ENCODE measurements at regions not wholly inside any gene's neighbourhood (a gene's known extent, or its start where the extent isn't known, plus 50 kb on each side); places are given as distances from the start of the nearest gene placed in this dataset.

DNA sequence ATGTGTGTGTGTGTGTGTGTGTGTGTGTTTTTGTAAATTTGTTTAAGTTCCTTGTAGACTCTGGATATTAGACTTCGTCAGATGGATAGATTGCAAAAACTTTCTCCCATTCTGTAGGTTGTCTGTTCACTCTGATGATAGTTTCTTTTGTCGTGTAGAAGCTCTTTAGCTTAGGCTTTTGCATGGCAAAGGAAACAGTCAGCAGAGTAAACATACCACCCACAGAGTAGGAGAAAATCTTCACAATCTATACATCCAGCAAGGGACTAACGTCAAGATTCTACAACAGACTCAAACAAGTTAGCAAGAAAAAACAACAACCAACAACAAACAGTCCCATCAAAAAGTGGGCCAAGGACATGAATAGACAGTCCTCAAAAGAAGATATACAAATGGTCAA, 336.7 kb upstream of the ATP5MC3 start (continued):
- TF ChIP-seq, protein P1, sequence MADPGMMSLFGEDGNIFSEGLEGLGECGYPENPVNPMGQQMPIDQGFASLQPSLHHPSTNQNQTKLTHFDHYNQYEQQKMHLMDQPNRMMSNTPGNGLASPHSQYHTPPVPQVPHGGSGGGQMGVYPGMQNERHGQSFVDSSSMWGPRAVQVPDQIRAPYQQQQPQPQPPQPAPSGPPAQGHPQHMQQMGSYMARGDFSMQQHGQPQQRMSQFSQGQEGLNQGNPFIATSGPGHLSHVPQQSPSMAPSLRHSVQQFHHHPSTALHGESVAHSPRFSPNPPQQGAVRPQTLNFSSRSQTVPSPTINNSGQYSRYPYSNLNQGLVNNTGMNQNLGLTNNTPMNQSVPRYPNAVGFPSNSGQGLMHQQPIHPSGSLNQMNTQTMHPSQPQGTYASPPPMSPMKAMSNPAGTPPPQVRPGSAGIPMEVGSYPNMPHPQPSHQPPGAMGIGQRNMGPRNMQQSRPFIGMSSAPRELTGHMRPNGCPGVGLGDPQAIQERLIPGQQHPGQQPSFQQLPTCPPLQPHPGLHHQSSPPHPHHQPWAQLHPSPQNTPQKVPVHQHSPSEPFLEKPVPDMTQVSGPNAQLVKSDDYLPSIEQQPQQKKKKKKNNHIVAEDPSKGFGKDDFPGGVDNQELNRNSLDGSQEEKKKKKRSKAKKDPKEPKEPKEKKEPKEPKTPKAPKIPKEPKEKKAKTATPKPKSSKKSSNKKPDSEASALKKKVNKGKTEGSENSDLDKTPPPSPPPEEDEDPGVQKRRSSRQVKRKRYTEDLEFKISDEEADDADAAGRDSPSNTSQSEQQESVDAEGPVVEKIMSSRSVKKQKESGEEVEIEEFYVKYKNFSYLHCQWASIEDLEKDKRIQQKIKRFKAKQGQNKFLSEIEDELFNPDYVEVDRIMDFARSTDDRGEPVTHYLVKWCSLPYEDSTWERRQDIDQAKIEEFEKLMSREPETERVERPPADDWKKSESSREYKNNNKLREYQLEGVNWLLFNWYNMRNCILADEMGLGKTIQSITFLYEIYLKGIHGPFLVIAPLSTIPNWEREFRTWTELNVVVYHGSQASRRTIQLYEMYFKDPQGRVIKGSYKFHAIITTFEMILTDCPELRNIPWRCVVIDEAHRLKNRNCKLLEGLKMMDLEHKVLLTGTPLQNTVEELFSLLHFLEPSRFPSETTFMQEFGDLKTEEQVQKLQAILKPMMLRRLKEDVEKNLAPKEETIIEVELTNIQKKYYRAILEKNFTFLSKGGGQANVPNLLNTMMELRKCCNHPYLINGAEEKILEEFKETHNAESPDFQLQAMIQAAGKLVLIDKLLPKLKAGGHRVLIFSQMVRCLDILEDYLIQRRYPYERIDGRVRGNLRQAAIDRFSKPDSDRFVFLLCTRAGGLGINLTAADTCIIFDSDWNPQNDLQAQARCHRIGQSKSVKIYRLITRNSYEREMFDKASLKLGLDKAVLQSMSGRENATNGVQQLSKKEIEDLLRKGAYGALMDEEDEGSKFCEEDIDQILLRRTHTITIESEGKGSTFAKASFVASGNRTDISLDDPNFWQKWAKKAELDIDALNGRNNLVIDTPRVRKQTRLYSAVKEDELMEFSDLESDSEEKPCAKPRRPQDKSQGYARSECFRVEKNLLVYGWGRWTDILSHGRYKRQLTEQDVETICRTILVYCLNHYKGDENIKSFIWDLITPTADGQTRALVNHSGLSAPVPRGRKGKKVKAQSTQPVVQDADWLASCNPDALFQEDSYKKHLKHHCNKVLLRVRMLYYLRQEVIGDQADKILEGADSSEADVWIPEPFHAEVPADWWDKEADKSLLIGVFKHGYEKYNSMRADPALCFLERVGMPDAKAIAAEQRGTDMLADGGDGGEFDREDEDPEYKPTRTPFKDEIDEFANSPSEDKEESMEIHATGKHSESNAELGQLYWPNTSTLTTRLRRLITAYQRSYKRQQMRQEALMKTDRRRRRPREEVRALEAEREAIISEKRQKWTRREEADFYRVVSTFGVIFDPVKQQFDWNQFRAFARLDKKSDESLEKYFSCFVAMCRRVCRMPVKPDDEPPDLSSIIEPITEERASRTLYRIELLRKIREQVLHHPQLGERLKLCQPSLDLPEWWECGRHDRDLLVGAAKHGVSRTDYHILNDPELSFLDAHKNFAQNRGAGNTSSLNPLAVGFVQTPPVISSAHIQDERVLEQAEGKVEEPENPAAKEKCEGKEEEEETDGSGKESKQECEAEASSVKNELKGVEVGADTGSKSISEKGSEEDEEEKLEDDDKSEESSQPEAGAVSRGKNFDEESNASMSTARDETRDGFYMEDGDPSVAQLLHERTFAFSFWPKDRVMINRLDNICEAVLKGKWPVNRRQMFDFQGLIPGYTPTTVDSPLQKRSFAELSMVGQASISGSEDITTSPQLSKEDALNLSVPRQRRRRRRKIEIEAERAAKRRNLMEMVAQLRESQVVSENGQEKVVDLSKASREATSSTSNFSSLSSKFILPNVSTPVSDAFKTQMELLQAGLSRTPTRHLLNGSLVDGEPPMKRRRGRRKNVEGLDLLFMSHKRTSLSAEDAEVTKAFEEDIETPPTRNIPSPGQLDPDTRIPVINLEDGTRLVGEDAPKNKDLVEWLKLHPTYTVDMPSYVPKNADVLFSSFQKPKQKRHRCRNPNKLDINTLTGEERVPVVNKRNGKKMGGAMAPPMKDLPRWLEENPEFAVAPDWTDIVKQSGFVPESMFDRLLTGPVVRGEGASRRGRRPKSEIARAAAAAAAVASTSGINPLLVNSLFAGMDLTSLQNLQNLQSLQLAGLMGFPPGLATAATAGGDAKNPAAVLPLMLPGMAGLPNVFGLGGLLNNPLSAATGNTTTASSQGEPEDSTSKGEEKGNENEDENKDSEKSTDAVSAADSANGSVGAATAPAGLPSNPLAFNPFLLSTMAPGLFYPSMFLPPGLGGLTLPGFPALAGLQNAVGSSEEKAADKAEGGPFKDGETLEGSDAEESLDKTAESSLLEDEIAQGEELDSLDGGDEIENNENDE (IDR thresholded peaks at IDR 0.05; ENCODE audit: insufficient replicate concordance, low read length): no peak
- TF ChIP-seq KDM4A (IDR thresholded peaks at IDR 0.05; ENCODE audit: low read depth, low read length, severe bottlenecking) (no peak), GTF2F1 (IDR thresholded peaks at IDR 0.05; ENCODE audit: borderline replicate concordance, low read depth, low read length) (no peak), TAF1 (IDR thresholded peaks at IDR 0.05; ENCODE audit: low read depth, low read length) (no peak), TEAD4 (IDR thresholded peaks at IDR 0.05; ENCODE audit: low read depth, low read length) (no peak), BRCA1 (IDR thresholded peaks at IDR 0.05; ENCODE audit: low read depth, low read length) (no peak)
- TF ChIP-seq, protein P2, sequence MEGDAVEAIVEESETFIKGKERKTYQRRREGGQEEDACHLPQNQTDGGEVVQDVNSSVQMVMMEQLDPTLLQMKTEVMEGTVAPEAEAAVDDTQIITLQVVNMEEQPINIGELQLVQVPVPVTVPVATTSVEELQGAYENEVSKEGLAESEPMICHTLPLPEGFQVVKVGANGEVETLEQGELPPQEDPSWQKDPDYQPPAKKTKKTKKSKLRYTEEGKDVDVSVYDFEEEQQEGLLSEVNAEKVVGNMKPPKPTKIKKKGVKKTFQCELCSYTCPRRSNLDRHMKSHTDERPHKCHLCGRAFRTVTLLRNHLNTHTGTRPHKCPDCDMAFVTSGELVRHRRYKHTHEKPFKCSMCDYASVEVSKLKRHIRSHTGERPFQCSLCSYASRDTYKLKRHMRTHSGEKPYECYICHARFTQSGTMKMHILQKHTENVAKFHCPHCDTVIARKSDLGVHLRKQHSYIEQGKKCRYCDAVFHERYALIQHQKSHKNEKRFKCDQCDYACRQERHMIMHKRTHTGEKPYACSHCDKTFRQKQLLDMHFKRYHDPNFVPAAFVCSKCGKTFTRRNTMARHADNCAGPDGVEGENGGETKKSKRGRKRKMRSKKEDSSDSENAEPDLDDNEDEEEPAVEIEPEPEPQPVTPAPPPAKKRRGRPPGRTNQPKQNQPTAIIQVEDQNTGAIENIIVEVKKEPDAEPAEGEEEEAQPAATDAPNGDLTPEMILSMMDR (IDR thresholded peaks at IDR 0.05; ENCODE audit: control extremely low read depth in 1 of 3, insufficient read depth in 1 of 3, low read depth in 1 of 3, low read length in 3 of 3): no peak
- TF ChIP-seq, protein P3, sequence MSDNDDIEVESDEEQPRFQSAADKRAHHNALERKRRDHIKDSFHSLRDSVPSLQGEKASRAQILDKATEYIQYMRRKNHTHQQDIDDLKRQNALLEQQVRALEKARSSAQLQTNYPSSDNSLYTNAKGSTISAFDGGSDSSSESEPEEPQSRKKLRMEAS (IDR thresholded peaks at IDR 0.05): no peak

Measured in H1 (cell line).